ENCODE measurements at regions not wholly inside any gene's neighbourhood (a gene's known extent, or its start where the extent isn't known, plus 50 kb on each side); places are given as distances from the start of the nearest gene placed in this dataset.

DNA sequence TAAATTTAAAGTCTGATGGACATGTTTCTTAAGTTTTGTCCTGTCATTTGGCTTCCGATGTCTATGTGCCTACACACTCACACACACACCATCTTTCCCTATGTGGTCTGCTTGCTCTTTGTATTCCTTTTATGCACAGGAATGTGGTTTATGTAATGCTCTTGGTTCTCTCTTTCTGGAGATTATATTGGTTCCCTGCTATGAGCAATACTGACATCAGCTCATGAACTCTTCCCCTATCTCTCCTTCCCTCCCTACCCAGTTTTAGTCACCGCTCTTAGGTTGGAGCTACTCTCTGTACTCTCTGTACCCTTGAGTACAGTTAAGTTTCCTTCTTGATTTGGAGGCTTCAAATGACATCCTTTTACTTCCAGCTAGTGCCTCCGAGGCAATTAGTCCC, 77.9 kb upstream of the MVB12B start:
- DNase-seq (ENCODE audit: low read depth) = no peak

DNA sequence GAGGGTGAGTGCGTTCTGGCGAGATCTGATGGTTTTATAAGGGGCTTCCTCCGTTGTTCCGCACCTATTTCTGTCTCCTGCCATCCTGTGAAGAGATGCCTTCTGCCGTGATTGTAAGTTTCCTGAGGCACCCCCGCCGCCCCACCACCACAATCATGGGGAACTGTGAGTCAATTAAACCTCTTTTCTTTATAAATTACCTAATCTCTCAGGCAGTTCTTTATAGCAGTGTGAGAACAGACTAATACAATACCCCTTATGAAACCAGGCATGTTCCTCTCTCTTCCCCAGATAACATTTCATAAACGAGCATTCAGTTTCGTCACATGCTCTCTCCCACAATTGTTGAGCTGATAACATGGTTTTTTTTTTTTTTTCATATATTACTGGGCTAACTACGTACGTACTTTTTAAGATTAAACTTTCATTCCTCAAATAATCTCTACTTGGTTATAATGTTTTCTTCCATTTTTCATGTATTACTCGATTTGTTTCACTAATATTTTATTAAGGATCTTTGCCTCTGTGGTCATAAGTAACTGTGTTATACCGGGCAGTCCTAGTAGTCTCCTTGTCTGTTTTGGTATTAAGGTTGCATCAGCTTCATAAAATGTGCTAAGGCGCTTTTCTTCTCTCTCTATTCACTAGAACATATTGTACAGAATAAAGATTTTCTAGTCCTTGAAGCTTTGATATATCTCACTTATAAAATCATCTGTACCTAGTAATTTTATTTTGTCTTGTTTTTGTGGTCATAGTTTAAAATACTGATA, 64.9 kb upstream of the MVB12B start:
- no peak for DNase-seq (ENCODE audit: low read depth)

DNA sequence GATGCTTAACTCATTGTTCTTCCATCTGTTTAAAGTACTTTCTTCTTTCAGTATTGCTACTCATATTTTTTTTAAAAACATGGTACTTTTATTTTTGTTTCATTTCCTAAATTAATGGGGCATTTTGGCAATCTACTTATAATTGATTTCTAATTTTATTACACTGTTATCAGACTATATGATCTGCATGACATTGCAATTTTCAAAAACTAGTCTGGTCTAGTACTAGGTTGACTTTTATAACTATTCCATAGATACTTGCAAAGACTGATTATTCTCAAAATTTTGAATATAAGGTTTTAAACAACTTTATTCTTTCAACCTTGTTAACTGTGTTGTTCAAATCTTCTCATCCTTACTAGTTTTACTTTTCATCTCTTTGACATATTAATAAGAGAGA, 63.9 kb upstream of the MVB12B start:
- DNase-seq (ENCODE audit: low read depth) = no peak

DNA sequence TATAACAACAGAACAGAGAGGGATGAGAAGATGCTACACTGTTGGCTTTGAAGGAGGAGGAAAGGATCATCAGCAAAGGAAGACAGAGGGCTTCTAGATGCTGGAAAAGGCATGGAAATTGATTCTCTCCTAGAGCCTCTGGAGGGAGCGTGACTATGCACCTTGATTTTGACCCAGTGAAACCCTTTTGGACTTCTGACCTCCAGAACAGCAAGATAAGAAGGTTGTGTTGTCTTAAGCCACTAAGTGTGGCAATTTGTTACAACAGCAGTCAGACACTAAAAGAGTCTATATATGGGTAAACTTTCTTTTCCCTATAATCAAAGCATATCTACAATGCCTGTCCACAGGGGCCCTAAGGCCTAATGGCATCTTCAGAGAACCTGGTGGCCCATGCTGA, 56.1 kb upstream of the MVB12B start:
- no peak for DNase-seq (ENCODE audit: low read depth)

DNA sequence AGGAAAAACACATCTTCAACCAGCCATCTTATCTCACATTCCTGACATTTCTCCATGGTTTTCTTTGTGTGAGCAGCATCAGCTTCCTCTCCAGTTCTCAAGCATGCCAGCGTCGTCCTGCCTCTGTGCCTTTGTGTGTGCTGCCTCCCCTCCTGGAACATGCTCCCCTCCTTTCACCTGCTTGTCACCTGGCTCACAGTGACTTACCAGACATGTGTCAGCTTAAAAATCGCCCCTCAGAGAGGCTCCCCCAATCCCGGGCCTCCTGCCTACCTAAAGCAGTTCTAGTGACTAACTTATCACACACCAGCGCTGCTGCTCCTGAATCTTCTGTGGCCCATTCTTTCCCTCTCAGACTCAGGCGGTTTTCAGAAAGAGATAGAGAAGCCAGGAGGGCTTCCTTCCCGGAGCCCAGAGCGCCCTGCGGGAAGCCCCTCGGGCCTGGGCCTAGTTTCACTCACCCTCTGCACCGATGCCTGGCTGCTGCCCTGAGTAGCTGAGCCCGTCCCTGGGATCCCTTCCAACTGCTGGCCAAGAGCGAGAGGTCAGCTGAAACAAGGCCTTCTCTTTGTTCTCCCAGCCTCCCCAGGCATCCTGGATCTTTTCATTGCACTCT, 51.1 kb upstream of the MVB12B start:
- DNase-seq (ENCODE audit: low read depth) = no peak

DNA sequence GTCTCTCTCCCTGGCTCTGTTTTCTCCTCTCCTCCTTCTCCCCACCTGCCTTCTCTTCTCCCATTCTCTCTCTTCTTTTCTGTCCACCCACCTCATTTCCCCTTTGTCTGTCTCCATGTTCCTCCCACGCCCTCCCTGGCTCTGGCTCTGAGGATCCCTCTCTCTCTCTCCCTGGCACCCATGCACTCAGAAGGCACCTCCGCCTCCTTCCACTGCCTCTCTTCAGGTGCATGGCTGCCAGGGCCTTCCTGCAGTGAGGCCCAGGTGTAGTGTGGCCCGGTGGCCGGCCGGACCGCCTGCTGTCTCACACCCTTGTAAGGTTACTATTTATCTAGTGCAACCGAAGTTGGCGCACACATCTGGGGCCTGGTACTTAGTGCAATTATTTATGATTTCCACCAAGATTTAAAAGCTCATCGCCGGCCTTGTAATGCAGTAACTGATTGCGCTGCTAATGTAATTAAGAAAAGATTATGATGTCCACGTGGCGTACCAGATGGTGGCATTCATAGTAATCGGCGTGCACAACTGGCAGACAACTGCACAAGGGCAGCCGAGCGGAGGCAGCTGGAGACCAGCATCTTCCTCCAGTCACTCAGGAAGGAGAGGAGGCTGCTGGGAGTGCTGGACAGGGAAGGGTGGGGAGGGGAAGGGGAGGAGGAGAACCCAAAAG, 50.4 kb upstream of the MVB12B start:
- no peak for DNase-seq (ENCODE audit: low read depth)

Data from activated gamma-delta T cell treated with anti-CD3 and anti-CD28 coated beads, Interleukin-2, amount 50 U/mL, for 16 hours (primary cell).